GM18870 (cell line): ENCODE measurements at regions not wholly inside any gene's neighbourhood (a gene's known extent, or its start where the extent isn't known, plus 50 kb on each side); places are given as distances from the start of the nearest gene placed in this dataset.
"Not testable (repeated sequence)": the region's sequence is repeated elsewhere in the genome, so short reads cannot be mapped to it uniquely, and the experiment has no call there.

Source experiments
- ATAC-seq: cut with Tn5 transposase; IDR thresholded peaks from one replicate; pipeline ENCODE4 v1.9.1; 2021; ENCODE audit warnings: moderate library complexity; ENCODE audit not compliant: unreplicated experiment

GRCh38 chr12:47352067-47352466 lies 272.3 kb upstream of the AMIGO2 start:
- ATAC-seq: no peak

- no peak for ATAC-seq
Observed at GRCh38 chr12:47351526-47351925, 271.8 kb upstream of the AMIGO2 start.

- ATAC-seq: no peak
Observed at GRCh38 chr12:47350062-47350408, 270.3 kb upstream of the AMIGO2 start.

- no peak for ATAC-seq
Observed at GRCh38 chr12:47349137-47350061, 269.6 kb upstream of the AMIGO2 start.

GRCh38 chr12:47348206-47348605 lies 268.4 kb upstream of the AMIGO2 start:
- no peak for ATAC-seq

- ATAC-seq: no peak
Observed at GRCh38 chr12:47346251-47347019, 266.7 kb upstream of the AMIGO2 start.

GRCh38 chr12:47343684-47344567 lies 264.2 kb upstream of the AMIGO2 start:
- no peak for ATAC-seq

GRCh38 chr12:47340411-47341015 lies 260.8 kb upstream of the AMIGO2 start:
- ATAC-seq: no peak

- no peak for ATAC-seq
Observed at GRCh38 chr12:47337581-47337980, 257.8 kb upstream of the AMIGO2 start.

- ATAC-seq: not testable (repeated sequence)
Observed at GRCh38 chr12:47333271-47333858, 253.6 kb upstream of the AMIGO2 start.

GRCh38 chr12:47328831-47329545 lies 249.2 kb upstream of the AMIGO2 start:
- ATAC-seq: no peak

- ATAC-seq: no peak
Observed at GRCh38 chr12:47326190-47326589, 246.4 kb upstream of the AMIGO2 start.

GRCh38 chr12:47323802-47324201 lies 244.0 kb upstream of the AMIGO2 start:
- ATAC-seq: no peak

- ATAC-seq: no peak
Observed at GRCh38 chr12:47321436-47321835, 241.7 kb upstream of the AMIGO2 start.

- no peak for ATAC-seq
Observed at GRCh38 chr12:47319746-47320145, 240.0 kb upstream of the AMIGO2 start.

- no peak for ATAC-seq
Observed at GRCh38 chr12:47318963-47319362, 239.2 kb upstream of the AMIGO2 start.

- no peak for ATAC-seq
Observed at GRCh38 chr12:47317175-47317915, 237.6 kb upstream of the AMIGO2 start.

GRCh38 chr12:47316609-47317049 lies 236.9 kb upstream of the AMIGO2 start:
- ATAC-seq: no peak

- no peak for ATAC-seq
Observed at GRCh38 chr12:47314996-47315395, 235.2 kb upstream of the AMIGO2 start.
